HepG2 (cell line): ENCODE measurements at regions not wholly inside any gene's neighbourhood (a gene's known extent, or its start where the extent isn't known, plus 50 kb on each side); places are given as distances from the start of the nearest gene placed in this dataset.

Experiments used
- ASH2L ChIP-seq: fragments of 300-600, 200-600 bp; sonication (generic); IDR thresholded peaks from 2 replicates; pipeline ENCODE4 v1.7.0; 2017; ENCODE audit warnings: low read depth, mild to moderate bottlenecking, moderate library complexity, mixed read lengths, low read length; ENCODE audit not compliant: insufficient read length
- BORCS8-MEF2B ChIP-seq: sonication (generic); formaldehyde crosslinking; IDR thresholded peaks from 2 replicates; pipeline ENCODE4 v1.8.0; 2022; ENCODE audit warnings: mild to moderate bottlenecking, missing genetic modification reagents
- CREB1 ChIP-seq, 2 experiments: fragments of 450-650 bp in 1 of 2; IDR thresholded peaks; 2 replicates each; pipeline ENCODE4 v1.6.1; 2016 to 2017; ENCODE audit warnings: control low read depth in 1 of 2, mild to moderate bottlenecking in 1 of 2, missing compliant biosample characterization in 1 of 2, missing genetic modification characterization in 1 of 2
- GTF3A ChIP-seq: sonication (generic); formaldehyde crosslinking; conservative IDR thresholded peaks from 2 replicates; pipeline ENCODE4 v1.4.0; 2020; ENCODE audit warnings: mild to moderate bottlenecking, missing genetic modification reagents
- RAD21 ChIP-seq: fragments of 450-650 bp; formaldehyde crosslinking; IDR thresholded peaks from 2 replicates; pipeline ENCODE4 v1.5.0; 2020; ENCODE audit warnings: mild to moderate bottlenecking
- TAF1 ChIP-seq: sonication (generic); formaldehyde crosslinking; IDR thresholded peaks from 2 replicates; pipeline ENCODE4 v1.4.0; 2020; ENCODE audit warnings: missing genetic modification reagents
- TF ChIP-seq, protein P1 (sequence below): sonication (generic); formaldehyde crosslinking; IDR thresholded peaks from 2 replicates; pipeline ENCODE4 v1.4.0; 2020; ENCODE audit warnings: missing genetic modification reagents
- TF ChIP-seq, protein P2 (sequence below): sonication (generic); formaldehyde crosslinking; IDR thresholded peaks from 2 replicates; pipeline ENCODE4 v1.4.0; 2020; ENCODE audit warnings: missing genetic modification reagents

- TF ChIP-seq RAD21 (CRISPR knock-in tag) (no peak), TAF1 (CRISPR knock-in tag) (no peak), BORCS8-MEF2B (CRISPR knock-in tag) (no peak), CREB1 (IDR thresholded peaks at IDR 0.05) (no peak), CREB1 (CRISPR knock-in tag; IDR thresholded peaks at IDR 0.05) (no peak), ASH2L (no peak), GTF3A (CRISPR knock-in tag) (no peak)
- TF ChIP-seq, protein P1, sequence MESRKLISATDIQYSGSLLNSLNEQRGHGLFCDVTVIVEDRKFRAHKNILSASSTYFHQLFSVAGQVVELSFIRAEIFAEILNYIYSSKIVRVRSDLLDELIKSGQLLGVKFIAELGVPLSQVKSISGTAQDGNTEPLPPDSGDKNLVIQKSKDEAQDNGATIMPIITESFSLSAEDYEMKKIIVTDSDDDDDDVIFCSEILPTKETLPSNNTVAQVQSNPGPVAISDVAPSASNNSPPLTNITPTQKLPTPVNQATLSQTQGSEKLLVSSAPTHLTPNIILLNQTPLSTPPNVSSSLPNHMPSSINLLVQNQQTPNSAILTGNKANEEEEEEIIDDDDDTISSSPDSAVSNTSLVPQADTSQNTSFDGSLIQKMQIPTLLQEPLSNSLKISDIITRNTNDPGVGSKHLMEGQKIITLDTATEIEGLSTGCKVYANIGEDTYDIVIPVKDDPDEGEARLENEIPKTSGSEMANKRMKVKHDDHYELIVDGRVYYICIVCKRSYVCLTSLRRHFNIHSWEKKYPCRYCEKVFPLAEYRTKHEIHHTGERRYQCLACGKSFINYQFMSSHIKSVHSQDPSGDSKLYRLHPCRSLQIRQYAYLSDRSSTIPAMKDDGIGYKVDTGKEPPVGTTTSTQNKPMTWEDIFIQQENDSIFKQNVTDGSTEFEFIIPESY (CRISPR knock-in tag), result no peak
- TF ChIP-seq, protein P2, sequence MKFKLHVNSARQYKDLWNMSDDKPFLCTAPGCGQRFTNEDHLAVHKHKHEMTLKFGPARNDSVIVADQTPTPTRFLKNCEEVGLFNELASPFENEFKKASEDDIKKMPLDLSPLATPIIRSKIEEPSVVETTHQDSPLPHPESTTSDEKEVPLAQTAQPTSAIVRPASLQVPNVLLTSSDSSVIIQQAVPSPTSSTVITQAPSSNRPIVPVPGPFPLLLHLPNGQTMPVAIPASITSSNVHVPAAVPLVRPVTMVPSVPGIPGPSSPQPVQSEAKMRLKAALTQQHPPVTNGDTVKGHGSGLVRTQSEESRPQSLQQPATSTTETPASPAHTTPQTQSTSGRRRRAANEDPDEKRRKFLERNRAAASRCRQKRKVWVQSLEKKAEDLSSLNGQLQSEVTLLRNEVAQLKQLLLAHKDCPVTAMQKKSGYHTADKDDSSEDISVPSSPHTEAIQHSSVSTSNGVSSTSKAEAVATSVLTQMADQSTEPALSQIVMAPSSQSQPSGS (CRISPR knock-in tag), result no peak
Observed at GRCh38 chr7:68853254-68853653, 745.0 kb upstream of the AUTS2 start.
